ENCODE measurements at regions not wholly inside any gene's neighbourhood (a gene's known extent, or its start where the extent isn't known, plus 50 kb on each side); places are given as distances from the start of the nearest gene placed in this dataset.

GRCh38 chr9:106731910-106732309 lies 131.1 kb upstream of the ZNF462 start:
- H3K27ac ChIP-seq (ENCODE audit: low read length), result no peak overlapping the region
- H4K20me1 ChIP-seq (ENCODE audit: insufficient read depth, low read length), result no peaks in the 10 kb centered on the region
- H3K4me3 ChIP-seq (ENCODE audit: low read length), result no peak overlapping the region
- no peaks in the 10 kb centered on the region for H3K36me3 ChIP-seq (replicated peaks; ENCODE audit: insufficient read depth, low read length)
- TF ChIP-seq CTCF (IDR thresholded peaks at IDR 0.05; ENCODE audit: low read length) (no peak), EZH2phosphoT487 (IDR thresholded peaks at IDR 0.05; ENCODE audit: low read length) (no peak), EZH2 (optimal IDR thresholded peaks at IDR 0.05; ENCODE audit: low read depth, low read length) (no peak)
- no peak overlapping the region for H3K4me2 ChIP-seq (ENCODE audit: low read depth, low read length)
- no peaks in the 10 kb centered on the region for H3K79me2 ChIP-seq (ENCODE audit: low read length)
- H3K27me3 ChIP-seq (replicated peaks; ENCODE audit: insufficient read depth, low read length), result no peaks in the 10 kb centered on the region
- no peaks in the 10 kb centered on the region for H3F3A ChIP-seq (ENCODE audit: insufficient read depth, low read length)
- no peaks in the 10 kb centered on the region for H3K9me3 ChIP-seq (replicated peaks; ENCODE audit: insufficient read depth, low read length)
- no peaks in the 10 kb centered on the region for H3K9me2 ChIP-seq (replicated peaks; ENCODE audit: insufficient read depth, low read length)
- no peaks in the 10 kb centered on the region for H3K4me1 ChIP-seq (ENCODE audit: low read length)
- H3K9ac ChIP-seq (ENCODE audit: low read length), result no peak overlapping the region
- DNase-seq, result no peak
- H2AFZ ChIP-seq (ENCODE audit: low read length), result no peak overlapping the region

GRCh38 chr9:106733828-106734380 lies 129.1 kb upstream of the ZNF462 start:
- Histone ChIP-seq H3K4me2 (ENCODE audit: low read depth, low read length) (no peak overlapping the region), H3K36me3 (replicated peaks; ENCODE audit: insufficient read depth, low read length) (no peaks in the 10 kb centered on the region), H2AFZ (ENCODE audit: low read length) (no peak overlapping the region), H3K27ac (ENCODE audit: low read length) (no peak overlapping the region), H3K9me3 (replicated peaks; ENCODE audit: insufficient read depth, low read length) (no peaks in the 10 kb centered on the region), H3K9ac (ENCODE audit: low read length) (no peak overlapping the region), H3F3A (ENCODE audit: insufficient read depth, low read length) (no peaks in the 10 kb centered on the region), H3K27me3 (replicated peaks; ENCODE audit: insufficient read depth, low read length) (no peaks in the 10 kb centered on the region), H3K9me2 (replicated peaks; ENCODE audit: insufficient read depth, low read length) (no peaks in the 10 kb centered on the region), H4K20me1 (ENCODE audit: insufficient read depth, low read length) (no peaks in the 10 kb centered on the region), H3K4me3 (ENCODE audit: low read length) (no peak overlapping the region), H3K79me2 (ENCODE audit: low read length) (no peaks in the 10 kb centered on the region), H3K4me1 (ENCODE audit: low read length) (no peaks in the 10 kb centered on the region)
- no peak for DNase-seq
- TF ChIP-seq EZH2phosphoT487 (IDR thresholded peaks at IDR 0.05; ENCODE audit: low read length) (no peak), EZH2 (optimal IDR thresholded peaks at IDR 0.05; ENCODE audit: low read depth, low read length) (no peak), CTCF (IDR thresholded peaks at IDR 0.05; ENCODE audit: low read length) (no peak)

GRCh38 chr9:106737516-106737915 lies 125.5 kb upstream of the ZNF462 start:
- no peaks in the 10 kb centered on the region for H3K79me2 ChIP-seq (ENCODE audit: low read length)
- no peak overlapping the region for H3K4me3 ChIP-seq (ENCODE audit: low read length)
- no peak overlapping the region for H3K4me2 ChIP-seq (ENCODE audit: low read depth, low read length)
- H3K4me1 ChIP-seq (ENCODE audit: low read length), result no peaks in the 10 kb centered on the region
- H3K9me3 ChIP-seq (replicated peaks; ENCODE audit: insufficient read depth, low read length), result no peaks in the 10 kb centered on the region
- no peaks in the 10 kb centered on the region for H3F3A ChIP-seq (ENCODE audit: insufficient read depth, low read length)
- no peak for TF ChIP-seq EZH2phosphoT487 (IDR thresholded peaks at IDR 0.05; ENCODE audit: low read length)
- TF ChIP-seq CTCF (IDR thresholded peaks at IDR 0.05; ENCODE audit: low read length), result no peak
- TF ChIP-seq EZH2 (optimal IDR thresholded peaks at IDR 0.05; ENCODE audit: low read depth, low read length), result no peak
- H3K27ac ChIP-seq (ENCODE audit: low read length), result no peak overlapping the region
- H3K9me2 ChIP-seq (replicated peaks; ENCODE audit: insufficient read depth, low read length), result no peaks in the 10 kb centered on the region
- no peaks in the 10 kb centered on the region for H3K36me3 ChIP-seq (replicated peaks; ENCODE audit: insufficient read depth, low read length)
- H3K27me3 ChIP-seq (replicated peaks; ENCODE audit: insufficient read depth, low read length), result no peaks in the 10 kb centered on the region
- no peak for DNase-seq
- H3K9ac ChIP-seq (ENCODE audit: low read length), result no peak overlapping the region
- H4K20me1 ChIP-seq (ENCODE audit: insufficient read depth, low read length), result no peaks in the 10 kb centered on the region
- H2AFZ ChIP-seq (ENCODE audit: low read length), result no peak overlapping the region

All from MM.1S (cell line).